Smooth muscle cell (in vitro differentiated cells): ENCODE measurements at regions not wholly inside any gene's neighbourhood (a gene's known extent, or its start where the extent isn't known, plus 50 kb on each side); places are given as distances from the start of the nearest gene placed in this dataset.

Source experiments
- DNase-seq: peaks from one replicate; lab custom pipeline; 2025; ENCODE audit not compliant: unreplicated experiment; lab: John Stamatoyannopoulos, UW
- H2AFZ ChIP-seq: fragments of 200-600 bp; sonication (generic); 2 replicates; pipeline ENCODE4 v1.6.0; 2016; ENCODE audit warnings: antibody characterized with exemption, low read depth, mild to moderate bottlenecking
- H3F3A ChIP-seq: fragments of 200-600 bp; sonication (generic); 2 replicates; pipeline ENCODE4 v1.6.0; 2017; ENCODE audit warnings: antibody characterized with exemption, low read depth
- H3K27ac ChIP-seq: fragments of 200-600 bp; sonication (generic); 2 replicates; pipeline ENCODE4 v1.5.1; 2016; ENCODE audit warnings: low read depth, mild to moderate bottlenecking
- H3K27me3 ChIP-seq: fragments of 200-600 bp; sonication (generic); 2 replicates; pipeline ENCODE4 v1.6.1; 2016; ENCODE audit warnings: low read depth, mild to moderate bottlenecking
- H3K36me3 ChIP-seq: fragments of 200-600 bp; sonication (generic); 2 replicates; pipeline ENCODE4 v1.5.1; 2016; ENCODE audit warnings: low read depth
- H3K4me1 ChIP-seq: fragments of 200-600 bp; sonication (generic); 2 replicates; pipeline ENCODE4 v1.5.1; 2016; ENCODE audit warnings: low read depth
- H3K4me2 ChIP-seq: fragments of 200-600 bp; sonication (generic); 2 replicates; pipeline ENCODE4 v1.6.0; 2016; ENCODE audit warnings: mild to moderate bottlenecking
- H3K4me3 ChIP-seq: fragments of 200-600 bp; sonication (generic); 2 replicates; pipeline ENCODE4 v1.5.1; 2016; ENCODE audit warnings: mild to moderate bottlenecking
- H3K79me2 ChIP-seq: fragments of 200-600 bp; sonication (generic); 2 replicates; pipeline ENCODE4 v1.6.0; 2016; ENCODE audit warnings: low read depth, mild to moderate bottlenecking
- H3K9ac ChIP-seq: fragments of 200-600 bp; sonication (generic); 2 replicates; pipeline ENCODE4 v1.6.0; 2016; ENCODE audit warnings: low read depth
- H3K9me3 ChIP-seq: fragments of 200-600 bp; sonication (generic); replicated peaks from 2 replicates; pipeline ENCODE4 v1.5.1; 2016; ENCODE audit warnings: low read depth
- H4K20me1 ChIP-seq: fragments of 200-600 bp; sonication (generic); 2 replicates; pipeline ENCODE4 v1.6.0; 2016; ENCODE audit warnings: low read depth
- CTCF ChIP-seq: fragments of 200-600 bp; sonication (generic); IDR thresholded peaks from 2 replicates; pipeline ENCODE4 v1.5.1; 2017; ENCODE audit warnings: borderline replicate concordance, mild to moderate bottlenecking, antibody characterized with exemption; ENCODE audit not compliant: insufficient read depth, poor library complexity, severe bottlenecking
- WGBS: methylation state at CpG from one replicate; pipeline ENCODE4 v1.1.7; 2016; ENCODE audit warnings: low lambda C conversion rate; 5-methylcytosine and 5-hydroxymethylcytosine counted together

GRCh38 chr15:26374806-26375205, 398.1 kb downstream of the GABRB3 start:
- Histone ChIP-seq H3K27ac (no peak overlapping the region), H3K9me3 (no peaks in the 10 kb centered on the region), H3K4me1 (no peaks in the 10 kb centered on the region), H3F3A (no peaks in the 10 kb centered on the region), H3K4me2 (no peak overlapping the region), H3K9ac (no peak overlapping the region), H3K36me3 (no peaks in the 10 kb centered on the region), H2AFZ (no peak overlapping the region), H3K79me2 (no peaks in the 10 kb centered on the region), H4K20me1 (no peaks in the 10 kb centered on the region), H3K4me3 (no peak overlapping the region), H3K27me3 (no peaks in the 10 kb centered on the region)
- 98% methylated on average over 1 of the region's 1 CpG for WGBS
- no peak for DNase-seq
- TF ChIP-seq CTCF = no peak

- no peaks in the 10 kb centered on the region for H3K36me3 ChIP-seq
- no peaks in the 10 kb centered on the region for H3K4me1 ChIP-seq
- no peaks in the 10 kb centered on the region for H3F3A ChIP-seq
- no peaks in the 10 kb centered on the region for H3K79me2 ChIP-seq
- 72% methylated on average over 6 of the region's 6 CpGs for WGBS
- H4K20me1 ChIP-seq = no peaks in the 10 kb centered on the region
- H3K4me2 ChIP-seq = no peak overlapping the region
- no peak overlapping the region for H2AFZ ChIP-seq
- no peak for DNase-seq
- H3K27ac ChIP-seq = no peak overlapping the region
- no peak overlapping the region for H3K4me3 ChIP-seq
- H3K9me3 ChIP-seq = no peaks in the 10 kb centered on the region
- H3K27me3 ChIP-seq = no peaks in the 10 kb centered on the region
- H3K9ac ChIP-seq = no peak overlapping the region
- TF ChIP-seq CTCF = no peak
Measured at GRCh38 chr15:26372706-26373105, 400.2 kb downstream of the GABRB3 start.

- Histone ChIP-seq H3K4me1 (no peaks in the 10 kb centered on the region), H3K27ac (no peak overlapping the region), H3K36me3 (no peaks in the 10 kb centered on the region), H3K4me2 (no peak overlapping the region), H4K20me1 (no peaks in the 10 kb centered on the region), H2AFZ (no peak overlapping the region), H3K4me3 (no peak overlapping the region), H3K27me3 (no peaks in the 10 kb centered on the region), H3K9me3 (no peaks in the 10 kb centered on the region), H3F3A (no peaks in the 10 kb centered on the region), H3K79me2 (no peaks in the 10 kb centered on the region), H3K9ac (no peak overlapping the region)
- no peak for TF ChIP-seq CTCF
- no peak for DNase-seq
- 79% methylated on average over 4 of the region's 4 CpGs for WGBS
Measured at GRCh38 chr15:26365077-26365476, 407.8 kb downstream of the GABRB3 start.

GRCh38 chr15:26359855-26360254, 413.0 kb downstream of the GABRB3 start:
- Histone ChIP-seq H3K4me2 (no peak overlapping the region), H2AFZ (no peak overlapping the region), H3K79me2 (no peaks in the 10 kb centered on the region), H3K27me3 (peaks cover 2% of the 10 kb centered on the region), H3F3A (no peaks in the 10 kb centered on the region), H4K20me1 (no peaks in the 10 kb centered on the region), H3K4me1 (no peaks in the 10 kb centered on the region), H3K36me3 (no peaks in the 10 kb centered on the region), H3K27ac (no peak overlapping the region), H3K9me3 (no peaks in the 10 kb centered on the region), H3K4me3 (no peak overlapping the region), H3K9ac (no peak overlapping the region)
- WGBS = 82% methylated on average over 4 of the region's 4 CpGs
- no peak for DNase-seq
- no peak for TF ChIP-seq CTCF
